Right cardiac atrium (tissue), 5 donors: ENCODE measurements at regions not wholly inside any gene's neighbourhood (a gene's known extent, or its start where the extent isn't known, plus 50 kb on each side); places are given as distances from the start of the nearest gene placed in this dataset.
A peak's percentile ranks its signal among the peaks of the same experiment; 100 is the strongest.

Experiments used
- ATAC-seq, 2 donors: fragments of 200-7000 bp; cut with Tn5 transposase; one replicate each; pipeline versions ENCODE4 v1.8.0 to v1.9.1; 2020; ENCODE audit warnings: moderate library complexity in 2 of 2, mild to moderate bottlenecking in 1 of 2
- DNase-seq, 3 donors: peaks; one replicate each; pipeline ENCODE4 v3.0.0-alpha.2; 2020
- H3K27ac ChIP-seq: one replicate; pipeline ENCODE4 v1.5.1; 2013; ENCODE audit warnings: mild to moderate bottlenecking, low read length, control low read depth, moderate library complexity
- H3K27me3 ChIP-seq: one replicate; pipeline ENCODE4 v1.6.1; 2013; ENCODE audit not compliant: control insufficient read depth, insufficient read depth
- H3K4me1 ChIP-seq: one replicate; pipeline ENCODE4 v1.6.1; 2013; ENCODE audit warnings: low read length; ENCODE audit not compliant: control insufficient read depth, insufficient read depth
- H3K4me3 ChIP-seq: one replicate; pipeline ENCODE4 v1.5.1; 2013; ENCODE audit warnings: low read length, control low read depth
- H3K9me3 ChIP-seq: one replicate; pipeline ENCODE4 v1.6.1; 2013; ENCODE audit warnings: low read length; ENCODE audit not compliant: control insufficient read depth
- WGBS: extraction: QIAGEN DNeasy Blood & Tissue Kit; methylation state at CpG from one replicate; pipeline ENCODE4 v1.1.7; 2013; 5-methylcytosine and 5-hydroxymethylcytosine counted together
- intact Hi-C, 4 donors: fragments of 100-400 bp; cut with DNase I; formaldehyde crosslinking; loops; one replicate each; pipeline versions ENCODE4 v1.11.0 to v1.14.0; 2022 to 2023
- donor health status: healthy with polysubstance abuse.
- donor health status: DM: no; HTN: yes; CAD: no.
- donor health status: DM: no; HTN: no; CAD: no.
- donor health status: DM: no; HTN: yes; CAD: no; lungs with severe emphysema.
- donor health status: DM: yes; HTN: yes; CAD: no.

DNA sequence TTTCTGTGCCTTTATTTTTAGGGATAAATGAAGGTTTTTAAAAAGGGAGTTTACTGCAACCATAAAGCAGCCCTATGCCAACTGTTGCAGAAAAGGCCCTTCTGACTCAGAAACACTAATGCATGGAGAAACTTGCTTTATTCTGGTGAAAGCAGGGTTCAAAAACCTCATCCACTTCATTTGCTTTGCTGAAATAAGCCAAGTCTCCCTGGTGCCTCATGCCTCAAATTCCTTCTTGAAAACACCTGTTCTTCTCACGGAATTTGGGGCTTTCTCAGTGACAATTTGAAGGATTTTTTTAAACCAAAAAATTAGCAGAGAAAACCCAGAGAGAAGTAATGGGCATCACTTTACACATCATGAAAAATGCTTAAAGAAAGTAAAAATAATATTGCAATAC is 349.0 kb downstream of the PCDH7 start:
- Histone ChIP-seq H3K27ac (no peak overlapping the region), H3K9me3 (no peaks in the 10 kb centered on the region), H3K4me1 (no peaks in the 10 kb centered on the region), H3K27me3 (no peaks in the 10 kb centered on the region), H3K4me3 (no peak overlapping the region)
- WGBS: 84% methylated on average over 1 of the region's 1 CpG
- no peak for DNase-seq
- intact Hi-C loops: no loop called here
- no peak for ATAC-seq

DNA sequence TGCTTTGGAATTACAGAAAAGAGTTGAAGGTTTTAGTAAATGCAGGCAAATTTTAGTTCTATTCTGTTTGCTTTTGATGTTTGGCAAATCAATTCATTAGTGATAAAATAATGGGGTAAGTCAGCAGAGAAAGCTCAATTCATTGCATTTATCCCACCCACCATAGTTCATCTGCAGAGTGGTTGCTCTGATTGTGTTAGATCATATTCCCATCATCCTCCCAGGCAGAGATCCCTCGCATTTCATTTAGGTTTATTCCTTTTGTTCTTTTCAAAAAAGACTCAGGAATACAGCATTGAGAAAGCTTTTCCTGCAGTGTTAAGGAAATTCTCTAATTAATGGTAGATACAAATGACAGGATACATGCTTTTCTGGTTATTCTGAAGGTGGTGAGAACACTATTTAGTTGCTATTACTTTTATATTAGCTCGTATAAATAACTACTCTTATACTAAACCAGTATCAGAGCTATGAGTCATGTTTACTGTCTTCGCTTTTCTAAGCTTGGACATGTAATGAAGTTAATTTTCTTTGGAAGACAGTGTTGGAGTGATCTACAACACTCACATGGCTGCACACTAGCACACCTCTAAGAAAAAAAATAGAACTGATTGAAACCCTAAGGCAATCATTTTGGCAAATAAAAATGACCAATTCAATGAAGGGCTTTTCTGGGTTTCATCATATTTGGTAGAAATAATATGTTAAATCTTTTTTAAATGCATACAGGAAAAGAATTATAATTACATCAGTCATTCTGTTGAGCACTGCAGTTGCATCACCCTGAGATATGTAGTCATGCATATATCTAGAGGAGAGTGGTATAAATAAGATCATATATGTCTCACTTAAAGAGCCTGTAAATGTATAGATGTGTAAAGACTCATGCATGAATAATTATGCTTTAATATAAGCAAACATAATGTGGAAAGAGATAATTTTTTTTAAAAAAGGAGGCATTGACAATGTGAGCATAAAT is 351.6 kb downstream of the PCDH7 start:
- 71% methylated on average over 3 of the region's 3 CpGs for WGBS
- DNase-seq: no peak
- no peaks in the 10 kb centered on the region for H3K27me3 ChIP-seq
- H3K27ac ChIP-seq: no peak overlapping the region
- H3K4me3 ChIP-seq: no peak overlapping the region
- intact Hi-C loops: no loop called here
- H3K9me3 ChIP-seq: no peaks in the 10 kb centered on the region
- H3K4me1 ChIP-seq: no peaks in the 10 kb centered on the region
- no peak for ATAC-seq

DNA sequence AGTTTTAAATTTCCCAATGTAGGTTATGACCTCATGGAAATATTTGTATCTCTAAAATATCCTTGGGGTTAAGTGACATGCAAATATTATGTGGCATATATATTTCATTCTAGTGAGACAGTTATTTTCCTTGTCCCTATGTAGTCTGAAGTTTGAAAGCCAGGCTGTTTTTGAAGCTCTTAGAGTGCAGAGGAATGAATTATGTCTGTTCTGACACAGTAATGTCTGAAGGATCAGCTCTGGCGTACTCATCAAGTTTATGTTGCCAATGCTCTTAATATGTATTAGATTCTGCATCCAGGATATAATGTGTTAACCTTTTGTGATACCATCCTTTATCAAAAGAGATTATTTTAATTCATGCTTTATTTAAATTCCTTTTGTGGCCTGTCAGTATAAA is 355.8 kb downstream of the PCDH7 start:
- Histone ChIP-seq H3K4me3 (no peak overlapping the region), H3K9me3 (no peaks in the 10 kb centered on the region), H3K27ac (no peak overlapping the region), H3K27me3 (no peaks in the 10 kb centered on the region), H3K4me1 (no peaks in the 10 kb centered on the region)
- 1% methylated on average over 1 of the region's 1 CpG for WGBS
- ATAC-seq (no peak), DNase-seq (no peak)
- intact Hi-C loops: no loop called here

DNA sequence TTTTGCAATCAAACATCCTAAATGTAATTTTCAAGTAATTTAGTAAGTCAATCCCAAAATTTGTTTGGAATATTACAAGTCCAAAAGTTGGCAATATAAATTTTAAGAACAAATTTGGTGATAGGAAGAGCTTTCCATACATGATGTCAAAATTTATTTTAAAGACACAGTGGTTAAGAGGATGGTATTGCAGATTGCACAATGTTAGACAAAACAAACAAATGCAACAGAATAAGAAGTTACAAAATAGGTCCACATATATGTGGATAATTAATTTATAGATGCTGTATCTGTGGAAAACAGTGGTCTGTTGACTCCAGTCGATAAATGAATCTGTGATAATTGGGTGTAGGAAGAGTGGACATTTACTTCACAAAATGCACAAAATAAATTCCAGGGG is 358.5 kb downstream of the PCDH7 start:
- ATAC-seq: no peak
- Histone ChIP-seq H3K9me3 (no peaks in the 10 kb centered on the region), H3K4me1 (no peaks in the 10 kb centered on the region), H3K4me3 (no peak overlapping the region), H3K27ac (no peak overlapping the region), H3K27me3 (no peaks in the 10 kb centered on the region)
- intact Hi-C loops: no loop called here
- DNase-seq: no peak
- 90% methylated on average over 1 of the region's 1 CpG for whole genome bisulfite sequencing

DNA sequence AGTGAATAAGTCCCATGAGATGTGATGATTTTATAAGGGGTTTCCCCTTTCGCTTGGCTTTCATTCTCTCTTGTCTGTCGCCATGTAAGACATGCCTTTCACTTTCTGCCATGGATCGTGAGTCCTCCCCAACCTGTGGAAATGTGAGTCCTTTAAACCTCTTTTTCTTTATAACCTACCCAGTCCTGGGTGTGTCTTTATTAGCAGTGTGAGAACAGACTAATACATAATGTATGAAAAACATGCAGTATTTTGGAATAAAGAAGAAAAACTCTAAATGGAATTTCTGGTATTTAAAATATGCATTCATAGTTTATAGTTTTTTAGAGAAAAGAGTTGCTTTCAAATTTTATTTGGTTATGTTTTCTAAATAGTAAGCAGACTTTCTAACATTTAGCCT is 360.7 kb downstream of the PCDH7 start:
- Histone ChIP-seq H3K4me1 (no peaks in the 10 kb centered on the region), H3K9me3 (no peaks in the 10 kb centered on the region), H3K27me3 (no peaks in the 10 kb centered on the region), H3K4me3 (no peak overlapping the region), H3K27ac (no peak overlapping the region)
- 84% methylated on average over 3 of the region's 3 CpGs for WGBS
- no peak for ATAC-seq
- DNase-seq: no peak
- intact Hi-C loops: no loop called here

DNA sequence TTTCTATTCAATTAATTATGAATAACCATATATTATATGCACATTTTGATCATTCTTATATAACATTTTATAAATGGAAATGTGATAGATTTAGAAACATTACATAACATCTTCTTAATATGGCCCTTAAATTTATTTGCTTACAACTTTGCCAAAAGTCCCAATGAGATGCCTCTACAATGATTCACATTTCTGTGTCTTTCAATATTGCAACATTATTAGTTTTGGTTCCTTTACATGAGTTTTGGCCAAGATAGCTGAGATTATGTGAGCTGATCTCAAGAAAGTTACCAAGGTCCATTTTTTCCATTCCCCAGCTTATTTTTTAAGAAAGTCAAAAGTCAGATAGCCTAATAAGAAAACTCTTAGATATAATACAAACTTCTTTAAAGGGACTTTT is 361.2 kb downstream of the PCDH7 start:
- Histone ChIP-seq H3K27me3 (no peaks in the 10 kb centered on the region), H3K4me1 (no peaks in the 10 kb centered on the region), H3K27ac (no peak overlapping the region), H3K4me3 (no peak overlapping the region), H3K9me3 (no peaks in the 10 kb centered on the region)
- ATAC-seq (no peak), DNase-seq (no peak)
- intact Hi-C loops: no loop called here

DNA sequence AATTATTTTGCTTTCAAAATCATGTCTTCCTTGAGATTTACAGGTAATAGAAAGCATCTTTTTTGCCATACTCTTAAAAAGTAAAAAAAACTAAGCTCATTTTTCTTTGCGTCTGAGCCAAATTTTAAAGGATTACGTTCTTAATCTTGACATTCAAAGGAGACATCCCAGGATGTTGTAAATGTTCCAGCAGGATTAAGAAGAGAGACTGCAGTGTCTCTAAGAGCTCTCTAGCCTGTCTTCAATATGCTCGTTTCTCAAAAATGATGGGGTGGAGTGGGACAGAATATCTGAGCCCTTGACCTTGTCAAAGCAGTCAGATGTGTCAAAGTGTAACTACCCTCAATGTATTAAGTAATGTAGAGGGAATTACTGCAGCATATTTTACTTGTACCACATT is 363.3 kb downstream of the PCDH7 start:
- Histone ChIP-seq H3K4me1 (no peaks in the 10 kb centered on the region), H3K4me3 (no peak overlapping the region), H3K9me3 (no peaks in the 10 kb centered on the region), H3K27me3 (no peaks in the 10 kb centered on the region), H3K27ac (no peak overlapping the region)
- 48% methylated on average over 3 of the region's 3 CpGs for WGBS
- DNase-seq (no peak), ATAC-seq (no peak)
- intact Hi-C loops: no loop called here

DNA sequence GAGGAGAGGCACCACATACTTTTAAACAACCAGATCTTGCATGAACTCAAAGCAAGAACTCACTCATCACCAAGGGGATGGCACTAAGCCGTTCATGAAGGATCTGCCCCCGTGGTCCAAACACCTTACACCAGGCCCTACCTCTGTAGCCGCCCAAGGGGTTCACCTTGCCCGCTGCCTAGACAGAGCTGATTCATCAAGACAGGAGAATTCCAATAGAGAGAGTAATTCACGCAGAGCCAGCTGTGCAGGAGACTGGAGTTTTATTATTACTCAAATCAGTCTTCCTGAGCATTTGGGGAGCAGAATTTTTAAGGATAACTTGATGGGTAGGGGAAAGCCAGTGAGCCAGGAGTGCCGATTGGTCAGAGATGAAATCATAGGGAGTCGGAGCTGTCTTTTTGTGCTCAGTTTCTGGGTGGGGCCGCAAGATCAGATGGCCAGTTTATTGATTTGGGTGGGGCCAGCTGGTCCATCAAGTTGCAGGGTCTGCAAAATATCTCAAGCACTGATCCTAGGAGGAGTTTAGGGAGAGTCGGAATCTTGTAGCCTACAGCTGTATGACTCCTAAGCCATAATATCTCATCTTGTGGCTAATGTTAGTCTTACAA is 364.7 kb downstream of the PCDH7 start:
- DNase-seq (peak in 1 of 3 donors; percentile 21), ATAC-seq (no peak)
- intact Hi-C loops: no loop called here
- 93% methylated on average over 9 of the region's 9 CpGs for WGBS
- Histone ChIP-seq H3K4me1 (no peaks in the 10 kb centered on the region), H3K4me3 (no peak overlapping the region), H3K27me3 (no peaks in the 10 kb centered on the region), H3K9me3 (no peaks in the 10 kb centered on the region), H3K27ac (no peak overlapping the region)

DNA sequence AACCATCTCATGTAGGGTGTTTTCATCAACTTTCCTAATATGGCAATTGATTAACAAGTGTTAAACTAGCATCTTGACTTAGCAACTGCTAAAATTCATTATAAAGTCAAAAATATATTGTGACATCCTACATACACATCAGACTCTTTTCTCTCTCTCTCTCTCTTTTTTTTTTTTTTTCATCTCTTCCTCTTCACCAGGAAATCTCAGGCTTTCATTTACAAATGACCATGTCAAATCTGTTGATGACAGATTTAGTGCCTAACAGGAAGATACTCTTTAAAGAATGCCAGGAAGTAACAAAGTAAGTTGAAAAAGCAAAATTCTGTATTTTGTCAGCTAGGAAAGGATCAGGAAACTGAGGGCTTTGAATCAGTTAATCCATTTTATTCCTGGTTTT is 365.5 kb downstream of the PCDH7 start:
- no peak overlapping the region for H3K4me3 ChIP-seq
- no peak for DNase-seq
- H3K27ac ChIP-seq: no peak overlapping the region
- no peaks in the 10 kb centered on the region for H3K4me1 ChIP-seq
- no peaks in the 10 kb centered on the region for H3K9me3 ChIP-seq
- H3K27me3 ChIP-seq: no peaks in the 10 kb centered on the region
- intact Hi-C loops: no loop called here
- no peak for ATAC-seq

DNA sequence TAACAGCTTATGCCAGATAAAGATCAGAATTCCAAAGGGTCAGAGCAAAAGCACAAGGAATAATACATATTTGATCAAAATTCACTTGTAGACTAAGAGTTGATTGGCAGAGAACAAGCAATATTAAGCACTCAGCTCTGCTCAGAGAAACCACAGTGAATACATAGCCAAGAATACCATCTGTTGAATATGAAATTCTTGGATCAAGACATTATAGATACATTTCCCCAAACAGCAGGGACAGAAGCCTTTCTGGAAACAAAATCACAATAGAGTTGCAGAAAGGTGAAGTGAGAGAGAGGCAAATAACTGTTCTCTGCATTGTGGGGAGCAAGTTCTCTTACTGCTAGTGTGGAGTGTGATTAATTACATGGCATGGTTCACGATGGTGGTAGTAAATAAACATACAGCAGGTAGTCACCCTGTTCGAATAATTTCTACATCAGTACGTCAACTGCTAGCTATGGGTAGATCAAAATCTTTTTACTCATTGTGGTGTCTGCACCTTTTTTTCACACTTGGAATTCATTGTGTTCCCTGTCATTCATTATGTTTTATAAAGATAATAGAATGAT is 366.7 kb downstream of the PCDH7 start:
- Histone ChIP-seq H3K4me3 (no peak overlapping the region), H3K9me3 (no peaks in the 10 kb centered on the region), H3K27me3 (no peaks in the 10 kb centered on the region), H3K27ac (no peak overlapping the region), H3K4me1 (no peaks in the 10 kb centered on the region)
- ATAC-seq (no peak), DNase-seq (no peak)
- intact Hi-C loops: no loop called here
- WGBS: 78% methylated on average over 3 of the region's 3 CpGs

DNA sequence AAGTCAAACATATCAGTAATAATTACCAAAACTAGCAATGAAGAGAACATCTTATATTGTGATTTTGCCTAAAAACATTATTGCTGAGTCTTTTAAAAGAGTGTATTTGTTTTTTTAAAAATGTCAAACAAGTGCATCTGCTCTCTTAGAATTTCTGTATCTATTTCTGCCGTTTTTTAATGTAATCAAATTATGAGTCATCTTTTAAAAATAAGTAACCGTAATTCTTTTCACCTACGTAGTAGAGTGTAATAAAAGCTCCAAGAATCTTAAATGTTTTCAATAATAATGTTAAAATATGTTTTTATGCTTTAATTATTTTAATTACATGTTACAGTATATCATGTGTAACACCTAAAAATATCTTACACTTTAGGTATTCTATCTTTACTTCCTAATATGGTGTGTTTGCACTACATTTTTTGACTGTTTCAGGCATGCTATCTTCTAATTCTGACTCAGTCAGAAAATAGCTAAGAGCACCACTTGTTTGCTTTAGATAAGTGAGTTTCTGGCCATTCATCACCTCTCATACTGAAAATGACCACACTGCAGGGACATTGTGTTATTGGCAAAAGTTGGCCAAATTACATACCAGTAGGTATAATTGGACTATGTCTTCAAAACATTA is 368.5 kb downstream of the PCDH7 start:
- no peak for DNase-seq
- no peak overlapping the region for H3K4me3 ChIP-seq
- 48% methylated on average over 3 of the region's 3 CpGs for WGBS
- no peaks in the 10 kb centered on the region for H3K4me1 ChIP-seq
- intact Hi-C loops: no loop called here
- ATAC-seq: peak; percentile 72 to 93
- H3K9me3 ChIP-seq: no peaks in the 10 kb centered on the region
- no peaks in the 10 kb centered on the region for H3K27me3 ChIP-seq
- H3K27ac ChIP-seq: no peak overlapping the region
